Natural killer cell treated with Interleukin-12 subunit alpha and Interleukin-12 subunit beta and Interleukin-15 and Interleukin-18, amount 100 ng/mL, for 72 hours (primary cell): ENCODE measurements at regions not wholly inside any gene's neighbourhood (a gene's known extent, or its start where the extent isn't known, plus 50 kb on each side); places are given as distances from the start of the nearest gene placed in this dataset.

ENCODE experiments used
- ATAC-seq, 2 donors: fragments of 150-1000 bp; cut with Tn5 transposase in 1 of 2; sonication (Bioruptor Pico), chemical (Tn5 transposase) in 1 of 2; 2 replicates each; pipeline ENCODE4 v1.10.0; 2021
- DNase-seq: peaks from one replicate; pipeline ENCODE4 v3.0.0; 2022; ENCODE audit warnings: low spot score
- H3K27ac Mint-ChIP-seq, 2 donors: 1 replicate in 1 of 2; 2 replicates in 1 of 2; pipeline ENCODE4 v1.8.0; 2022; ENCODE audit warnings: mixed read lengths in 2 of 2, mild to moderate bottlenecking in 1 of 2, moderate library complexity in 1 of 2
- H3K27me3 Mint-ChIP-seq, 2 donors: 1 replicate in 1 of 2; 2 replicates in 1 of 2; pipeline ENCODE4 v1.8.0; 2022; ENCODE audit warnings: mixed read lengths in 2 of 2
- H3K36me3 Mint-ChIP-seq: one replicate; pipeline ENCODE4 v1.8.0; 2022; ENCODE audit warnings: mixed read lengths
- H3K4me1 Mint-ChIP-seq, 2 donors: 1 replicate in 1 of 2; 2 replicates in 1 of 2; pipeline ENCODE4 v1.8.0; 2022; ENCODE audit warnings: low read depth in 2 of 2, mixed read lengths in 2 of 2, mild to moderate bottlenecking in 1 of 2
- H3K4me3 Mint-ChIP-seq: one replicate; pipeline ENCODE4 v1.8.0; 2022; ENCODE audit warnings: mixed read lengths
- H3K9me3 Mint-ChIP-seq: 2 replicates; pipeline ENCODE4 v1.8.0; 2022; ENCODE audit warnings: mixed read lengths

- H3K4me3 Mint-ChIP-seq: no peak overlapping the region
- no peaks in the 10 kb centered on the region for H3K27me3 Mint-ChIP-seq
- no peak for ATAC-seq
- no peaks in the 10 kb centered on the region for H3K36me3 Mint-ChIP-seq
- DNase-seq: no peak
- no peaks in the 10 kb centered on the region for H3K4me1 Mint-ChIP-seq
- H3K27ac Mint-ChIP-seq: no peak overlapping the region
- no peaks in the 10 kb centered on the region for H3K9me3 Mint-ChIP-seq
These were observed 245.0 kb upstream of the RND3 start for GRCh38 chr2:150732491-150732890.

- Mint-ChIP-seq H3K36me3 (no peaks in the 10 kb centered on the region), H3K27me3 (no peaks in the 10 kb centered on the region), H3K9me3 (no peaks in the 10 kb centered on the region), H3K4me3 (no peak overlapping the region), H3K4me1 (no peaks in the 10 kb centered on the region), H3K27ac (no peak overlapping the region)
- DNase-seq: no peak
- no peak for ATAC-seq
These were observed 244.6 kb upstream of the RND3 start for GRCh38 chr2:150732064-150732463.

- Mint-ChIP-seq H3K36me3 (no peaks in the 10 kb centered on the region), H3K4me1 (no peaks in the 10 kb centered on the region), H3K27me3 (no peaks in the 10 kb centered on the region), H3K4me3 (no peak overlapping the region), H3K9me3 (no peaks in the 10 kb centered on the region), H3K27ac (no peak overlapping the region)
- DNase-seq (no peak), ATAC-seq (no peak)
These were observed 242.1 kb upstream of the RND3 start for GRCh38 chr2:150729495-150729955.

DNA sequence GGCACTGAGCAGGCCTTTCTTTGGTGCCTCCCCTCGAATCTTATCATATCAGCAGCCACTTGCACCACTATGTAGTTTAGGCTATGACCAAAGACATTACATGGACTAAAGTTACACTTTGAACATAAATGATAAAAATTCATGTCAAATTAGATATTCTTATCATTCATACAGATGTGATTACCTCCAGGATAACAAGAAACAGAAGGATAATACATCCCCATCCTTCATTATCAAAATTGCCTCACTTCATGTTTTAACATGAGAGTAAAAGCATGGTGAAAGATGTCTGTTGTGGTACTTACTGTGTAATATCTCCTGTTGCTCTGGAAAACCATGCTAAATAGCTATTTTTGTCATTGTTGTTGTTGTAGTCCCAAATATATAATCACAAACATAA lies 230.8 kb upstream of the RND3 start:
- Mint-ChIP-seq H3K4me1 (no peaks in the 10 kb centered on the region), H3K36me3 (no peaks in the 10 kb centered on the region), H3K27ac (no peak overlapping the region), H3K9me3 (peaks cover 12% of the 10 kb centered on the region), H3K4me3 (no peak overlapping the region), H3K27me3 (no peaks in the 10 kb centered on the region)
- no peak for DNase-seq
- no peak for ATAC-seq

GRCh38 chr2:150716186-150716585 lies 228.7 kb upstream of the RND3 start:
- no peaks in the 10 kb centered on the region for H3K4me1 Mint-ChIP-seq
- no peak for DNase-seq
- H3K27me3 Mint-ChIP-seq: no peaks in the 10 kb centered on the region
- peaks cover 10% of the 10 kb centered on the region for H3K9me3 Mint-ChIP-seq
- no peak for ATAC-seq
- no peak overlapping the region for H3K4me3 Mint-ChIP-seq
- H3K36me3 Mint-ChIP-seq: no peaks in the 10 kb centered on the region
- no peak overlapping the region for H3K27ac Mint-ChIP-seq

GRCh38 chr2:150715501-150715900 lies 228.0 kb upstream of the RND3 start:
- Mint-ChIP-seq H3K27me3 (no peaks in the 10 kb centered on the region), H3K4me3 (no peak overlapping the region), H3K36me3 (no peaks in the 10 kb centered on the region), H3K9me3 (peaks cover 10% of the 10 kb centered on the region), H3K27ac (no peak overlapping the region), H3K4me1 (no peaks in the 10 kb centered on the region)
- ATAC-seq: no peak
- DNase-seq: no peak

- no peak for DNase-seq
- H3K9me3 Mint-ChIP-seq: peaks cover 14% of the 10 kb centered on the region
- H3K4me3 Mint-ChIP-seq: no peak overlapping the region
- ATAC-seq: no peak
- H3K4me1 Mint-ChIP-seq: no peaks in the 10 kb centered on the region
- H3K27ac Mint-ChIP-seq: no peak overlapping the region
- no peaks in the 10 kb centered on the region for H3K27me3 Mint-ChIP-seq
- H3K36me3 Mint-ChIP-seq: no peaks in the 10 kb centered on the region
These were observed 223.4 kb upstream of the RND3 start for GRCh38 chr2:150710916-150711315.

DNA sequence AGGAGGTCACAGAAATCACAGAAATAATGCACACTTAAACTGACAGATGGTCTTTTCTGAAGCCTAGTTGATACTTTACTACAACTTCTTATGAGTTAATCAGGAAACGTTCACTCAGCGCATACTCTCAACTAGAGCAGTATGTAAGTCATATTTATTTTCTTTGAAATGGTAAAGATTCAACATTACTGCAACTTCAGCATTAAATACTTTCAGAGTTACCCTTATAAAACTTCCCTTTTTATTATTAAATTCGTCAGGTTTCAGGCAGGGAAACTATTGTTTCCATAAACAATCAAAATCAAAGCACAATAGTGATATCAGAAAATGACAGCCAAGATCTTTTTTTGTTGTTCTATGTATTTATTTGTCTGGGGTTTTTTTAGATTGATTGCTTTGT lies 222.6 kb upstream of the RND3 start:
- H3K4me1 Mint-ChIP-seq: no peaks in the 10 kb centered on the region
- H3K27ac Mint-ChIP-seq: no peak overlapping the region
- H3K4me3 Mint-ChIP-seq: no peak overlapping the region
- DNase-seq: no peak
- H3K9me3 Mint-ChIP-seq: peaks cover 14% of the 10 kb centered on the region
- no peaks in the 10 kb centered on the region for H3K36me3 Mint-ChIP-seq
- no peak for ATAC-seq
- H3K27me3 Mint-ChIP-seq: no peaks in the 10 kb centered on the region

- Mint-ChIP-seq H3K4me1 (no peaks in the 10 kb centered on the region), H3K9me3 (peaks cover 15% of the 10 kb centered on the region), H3K36me3 (no peaks in the 10 kb centered on the region), H3K4me3 (no peak overlapping the region), H3K27ac (no peak overlapping the region), H3K27me3 (no peaks in the 10 kb centered on the region)
- ATAC-seq (no peak), DNase-seq (no peak)
These were observed 219.1 kb upstream of the RND3 start for GRCh38 chr2:150706561-150706960.

- no peak overlapping the region for H3K27ac Mint-ChIP-seq
- ATAC-seq (no peak), DNase-seq (no peak)
- no peak overlapping the region for H3K4me3 Mint-ChIP-seq
- H3K9me3 Mint-ChIP-seq: peaks cover 17% of the 10 kb centered on the region
- no peaks in the 10 kb centered on the region for H3K4me1 Mint-ChIP-seq
- H3K36me3 Mint-ChIP-seq: no peaks in the 10 kb centered on the region
- H3K27me3 Mint-ChIP-seq: no peaks in the 10 kb centered on the region
These were observed 218.3 kb upstream of the RND3 start for GRCh38 chr2:150705767-150706166.

- Mint-ChIP-seq H3K4me1 (no peaks in the 10 kb centered on the region), H3K27ac (no peak overlapping the region), H3K4me3 (no peak overlapping the region), H3K9me3 (peaks cover 18% of the 10 kb centered on the region), H3K27me3 (no peaks in the 10 kb centered on the region), H3K36me3 (no peaks in the 10 kb centered on the region)
- no peak for DNase-seq
- no peak for ATAC-seq
These were observed 217.9 kb upstream of the RND3 start for GRCh38 chr2:150705357-150705756.

GRCh38 chr2:150702791-150703190 lies 215.3 kb upstream of the RND3 start:
- DNase-seq (no peak), ATAC-seq (no peak)
- Mint-ChIP-seq H3K27me3 (no peaks in the 10 kb centered on the region), H3K4me3 (no peak overlapping the region), H3K9me3 (peaks cover 14% of the 10 kb centered on the region), H3K27ac (no peak overlapping the region), H3K36me3 (no peaks in the 10 kb centered on the region), H3K4me1 (no peaks in the 10 kb centered on the region)

- Mint-ChIP-seq H3K4me3 (no peak overlapping the region), H3K27ac (no peak overlapping the region), H3K36me3 (no peaks in the 10 kb centered on the region), H3K4me1 (no peaks in the 10 kb centered on the region), H3K9me3 (peaks cover 19% of the 10 kb centered on the region), H3K27me3 (no peaks in the 10 kb centered on the region)
- ATAC-seq (no peak), DNase-seq (no peak)
These were observed 213.5 kb upstream of the RND3 start for GRCh38 chr2:150700666-150701580.

DNA sequence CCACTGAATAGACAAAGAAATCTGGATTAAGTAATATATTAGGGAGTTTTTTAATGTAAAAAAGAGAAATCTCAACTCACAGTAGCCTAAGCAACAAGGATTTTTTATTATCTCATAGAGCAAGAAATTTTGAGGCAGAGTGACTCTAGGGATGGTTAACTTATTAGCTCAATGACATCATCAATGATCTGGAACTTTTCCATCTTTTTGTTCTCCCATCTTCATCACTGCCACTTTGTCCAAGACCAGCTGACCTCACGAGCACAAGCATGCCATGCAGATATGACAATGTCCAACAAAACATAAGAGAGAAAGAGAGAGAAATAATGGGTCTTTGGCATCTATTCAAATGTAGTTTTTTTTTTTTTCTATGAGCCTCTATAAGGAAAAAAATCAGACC lies 211.8 kb upstream of the RND3 start:
- Mint-ChIP-seq H3K9me3 (peaks cover 20% of the 10 kb centered on the region), H3K27me3 (no peaks in the 10 kb centered on the region), H3K4me1 (no peaks in the 10 kb centered on the region), H3K4me3 (no peak overlapping the region), H3K36me3 (no peaks in the 10 kb centered on the region), H3K27ac (no peak overlapping the region)
- DNase-seq (no peak), ATAC-seq (no peak)
